HCT116 (cell line): ENCODE measurements at regions not wholly inside any gene's neighbourhood (a gene's known extent, or its start where the extent isn't known, plus 50 kb on each side); places are given as distances from the start of the nearest gene placed in this dataset.

Experiments used
- ATAC-seq: fragments of 200-7000 bp; cut with Tn5 transposase; 2 replicates; pipeline ENCODE4 v1.9.1; 2020; ENCODE audit warnings: mild to moderate bottlenecking, moderate library complexity
- BruUV-seq: library from RNA; stranded (reverse); fragments of 400-500 nt; replicated peaks from 2 replicates; lab custom pipeline; 2021; lab: Mats Ljungman, UMichigan
- CTCF ChIA-PET: fragments of 300-600 bp; sonication (Branson Sonifier 250); formaldehyde crosslinking; loops from one replicate; lab custom pipeline; 2021; ENCODE audit warnings: antibody characterized with exemption; lab: Charles Lee
- POLR2A ChIA-PET: fragments of 300-600, 350-600 bp; sonication (Branson Sonifier 250); formaldehyde crosslinking; loops from one replicate; lab custom pipeline; 2021; ENCODE audit warnings: antibody characterized with exemption; lab: Charles Lee
- RAD21 ChIA-PET, 2 experiments: fragments of 300-600 bp; sonication (Branson Sonifier 250); formaldehyde crosslinking; loops; one replicate each; lab custom pipeline; 2023; ENCODE audit warnings: low total read pairs in 2 of 2; ENCODE audit not compliant: uncharacterized antibody in 2 of 2, unreplicated experiment in 2 of 2, low non-redundant PET in 1 of 2; lab: Charles Lee
- DNase-seq: peaks from one replicate; pipeline ENCODE4 v3.0.0-alpha.2; 2010; ENCODE audit warnings: low read depth, low spot score
- H2AFZ ChIP-seq: fragments of 200-600 bp; shearing (Covaris generic), sonication (generic); 2 replicates; pipeline ENCODE4 v1.6.1; 2017; ENCODE audit warnings: low read depth, mixed run types, mixed read lengths, antibody characterized with exemption, low read length; ENCODE audit not compliant: poor library complexity, severe bottlenecking
- H3K27ac ChIP-seq: 2 replicates; pipeline ENCODE4 v1.5.1; 2012; ENCODE audit warnings: low read depth, low read length
- H3K27me3 ChIP-seq: fragments of 200-600 bp; sonication (generic); 2 replicates; pipeline ENCODE4 v1.6.1; 2016; ENCODE audit warnings: mixed run types, low read length, mixed read lengths; ENCODE audit not compliant: insufficient read depth
- H3K36me3 ChIP-seq, 2 experiments: fragments of 200-500 bp in 1 of 2; fragments of 200-600 bp in 1 of 2; sonication (Bioruptor generic) in 1 of 2; sonication (generic) in 1 of 2; 2 replicates each; pipeline versions ENCODE4 v1.5.1 to v1.6.1; 2014 to 2016; ENCODE audit warnings: low read length in 2 of 2, inconsistent platforms in 1 of 2, mixed read lengths in 1 of 2, mixed run types in 1 of 2; ENCODE audit not compliant: insufficient read depth in 2 of 2, control insufficient read depth in 1 of 2
- H3K4me1 ChIP-seq, 2 experiments: fragments of 200-600 bp in 1 of 2; sonication (generic) in 1 of 2; 2 replicates each; pipeline versions ENCODE4 v1.5.1 to v1.6.1; 2012 to 2017; ENCODE audit warnings: low read length in 2 of 2, inconsistent platforms in 1 of 2, mild to moderate bottlenecking in 1 of 2, mixed read lengths in 1 of 2, mixed run types in 1 of 2, moderate library complexity in 1 of 2; ENCODE audit not compliant: insufficient read depth in 2 of 2, control insufficient read depth in 1 of 2
- H3K4me2 ChIP-seq: fragments of 200-600 bp; sonication (generic); 2 replicates; pipeline ENCODE4 v1.6.1; 2017; ENCODE audit warnings: mixed run types, low read length, mixed read lengths
- H3K4me3 ChIP-seq, 2 experiments: fragments of 200-600 bp in 1 of 2; sonication (generic) in 1 of 2; replicated peaks in 1 of 2; 2 replicates each; pipeline ENCODE4 v1.5.1; 2011 to 2016; ENCODE audit warnings: low read length in 2 of 2, control low read depth in 1 of 2, low read depth in 1 of 2, mild to moderate bottlenecking in 1 of 2, mixed read lengths in 1 of 2, mixed run types in 1 of 2
- H3K79me2 ChIP-seq: fragments of 200-600 bp; sonication (generic); 2 replicates; pipeline ENCODE4 v1.6.1; 2017; ENCODE audit warnings: mild to moderate bottlenecking, mixed run types, low read length, moderate library complexity, mixed read lengths; ENCODE audit not compliant: insufficient read depth
- H3K9ac ChIP-seq: fragments of 200-600 bp; sonication (generic); 2 replicates; pipeline ENCODE4 v1.6.1; 2016; ENCODE audit warnings: low read length, mixed read lengths
- H3K9me2 ChIP-seq: fragments of 200-600 bp; sonication (generic), shearing (Covaris generic); 2 replicates; pipeline ENCODE4 v1.6.1; 2017; ENCODE audit warnings: mixed run types, mild to moderate bottlenecking, moderate library complexity; ENCODE audit not compliant: insufficient read depth
- H3K9me3 ChIP-seq, 2 experiments: fragments of 200-500 bp in 1 of 2; fragments of 200-600 bp in 1 of 2; sonication (Bioruptor generic) in 1 of 2; sonication (generic) in 1 of 2; 2 replicates each; pipeline ENCODE4 v1.6.1; 2014 to 2017; ENCODE audit warnings: low read length in 2 of 2, mixed read lengths in 2 of 2, inconsistent platforms in 1 of 2, low read depth in 1 of 2, mild to moderate bottlenecking in 1 of 2, mixed run types in 1 of 2, moderate library complexity in 1 of 2; ENCODE audit not compliant: control insufficient read depth in 1 of 2, insufficient read depth in 1 of 2
- H4K20me1 ChIP-seq: fragments of 200-600 bp; sonication (generic), shearing (Covaris generic); 2 replicates; pipeline ENCODE4 v1.6.1; 2017; ENCODE audit warnings: mixed run types, mild to moderate bottlenecking, moderate library complexity; ENCODE audit not compliant: insufficient read depth
- CEBPB ChIP-seq: IDR thresholded peaks from 2 replicates; pipeline ENCODE4 v1.6.1; 2012; ENCODE audit warnings: low read depth
- ELF1 ChIP-seq: IDR thresholded peaks from 2 replicates; pipeline ENCODE4 v1.6.1; 2012; ENCODE audit warnings: low read depth, borderline replicate concordance
- EZH2 ChIP-seq: fragments of 200-600 bp; sonication (generic); IDR thresholded peaks from 2 replicates; pipeline ENCODE4 v1.6.1; 2017; ENCODE audit warnings: antibody characterized with exemption, mixed run types
- FOSL1 ChIP-seq: IDR thresholded peaks from 2 replicates; pipeline ENCODE4 v1.6.1; 2012; ENCODE audit warnings: low read depth
- MAX ChIP-seq: IDR thresholded peaks from 2 replicates; pipeline ENCODE4 v1.6.1; 2012
- POLR2AphosphoS5 ChIP-seq: IDR thresholded peaks from 2 replicates; pipeline ENCODE4 v1.6.1; 2011; ENCODE audit warnings: mild to moderate bottlenecking, low read depth, low read length, moderate library complexity
- RAD21 ChIP-seq: IDR thresholded peaks from 2 replicates; pipeline ENCODE4 v1.6.1; 2012; ENCODE audit warnings: low read depth, mild to moderate bottlenecking
- REST ChIP-seq: IDR thresholded peaks from 2 replicates; pipeline ENCODE4 v1.6.1; 2012; ENCODE audit warnings: low read depth
- SP1 ChIP-seq: IDR thresholded peaks from 2 replicates; pipeline ENCODE4 v1.6.1; 2012; ENCODE audit warnings: low read depth
- SRF ChIP-seq: IDR thresholded peaks from 2 replicates; pipeline ENCODE4 v1.6.1; 2012; ENCODE audit warnings: low read depth
- TCF7L2 ChIP-seq: IDR thresholded peaks from 2 replicates; pipeline ENCODE4 v1.7.0; 2011; ENCODE audit warnings: borderline replicate concordance, inconsistent platforms; ENCODE audit not compliant: insufficient read depth, insufficient read length; ENCODE audit errors: extremely low read depth
- YY1 ChIP-seq: IDR thresholded peaks from 2 replicates; pipeline ENCODE4 v1.6.1; 2011; ENCODE audit warnings: low read length, low read depth, moderate library complexity, mild to moderate bottlenecking; ENCODE audit not compliant: insufficient replicate concordance; ENCODE audit errors: extremely low read depth
- ZFX ChIP-seq: fragments of 450-650 bp; IDR thresholded peaks from 2 replicates; pipeline ENCODE4 v1.6.1; 2017
- ZNF274 ChIP-seq: fragments of 200-500 bp; sonication (Bioruptor generic); IDR thresholded peaks from 2 replicates; pipeline ENCODE4 v1.6.1; 2014; ENCODE audit warnings: mild to moderate bottlenecking, low read depth, low read length, inconsistent platforms
- intact Hi-C: fragments of 100-400 bp; cut with micrococcal nuclease; formaldehyde crosslinking; loops from 2 replicates; pipeline ENCODE4 v1.10.0; 2022

GRCh38 chr5:57335092-57335660 is 147.4 kb downstream of the ACTBL2 start:
- POLR2A ChIA-PET, result no interaction called here
- DNase-seq (no peak), ATAC-seq (no peak)
- no peaks in the 10 kb centered on the region for H3K36me3 ChIP-seq
- no peak overlapping the region for H2AFZ ChIP-seq
- no peaks in the 10 kb centered on the region for H3K9me3 ChIP-seq
- H3K27me3 ChIP-seq, result no peaks in the 10 kb centered on the region
- RAD21 ChIA-PET, result no interaction called here
- H3K4me3 ChIP-seq, result no peak overlapping the region
- H3K4me1 ChIP-seq, result peaks cover 6 to 26% of the 10 kb centered on the region in 2 experiments; a peak in 3 of 4 replicates
- H4K20me1 ChIP-seq, result no peaks in the 10 kb centered on the region
- no peak overlapping the region for H3K27ac ChIP-seq
- no peak for TF ChIP-seq EZH2
- no peak for TF ChIP-seq CEBPB
- TF ChIP-seq REST, result no peak
- TF ChIP-seq POLR2AphosphoS5, result no peak
- TF ChIP-seq FOSL1, result no peak; the same call in 1 of the 2 replicates
- TF ChIP-seq TCF7L2, result no peak
- TF ChIP-seq ELF1, result no peak
- TF ChIP-seq SP1, result no peak
- TF ChIP-seq ZFX, result no peak
- TF ChIP-seq RAD21, result no peak
- no peak for TF ChIP-seq ZNF274
- TF ChIP-seq YY1, result no peak
- no peak for TF ChIP-seq MAX
- no peak for TF ChIP-seq SRF
- intact Hi-C loops, result no loop called here
- H3K4me2 ChIP-seq, result no peak overlapping the region
- H3K79me2 ChIP-seq, result no peaks in the 10 kb centered on the region
- no TSS peak for BruUV-seq
- CTCF ChIA-PET, result interaction anchor here (1.3 kb wide), 1 partner anchor 33 kb away, joined by 4 read pairs; no protein-coding TSS in a partner anchor
- no peaks in the 10 kb centered on the region for H3K9me2 ChIP-seq
- H3K9ac ChIP-seq, result no peak overlapping the region
